ENCODE measurements at regions not wholly inside any gene's neighbourhood (a gene's known extent, or its start where the extent isn't known, plus 50 kb on each side); places are given as distances from the start of the nearest gene placed in this dataset.
A peak's percentile ranks its signal among the peaks of the same experiment; 100 is the strongest.

- no peak overlapping the region for H3K4me2 ChIP-seq (ENCODE audit: low read depth, low read length)
- H3K9ac ChIP-seq (ENCODE audit: low read length), result no peak overlapping the region
- DNase-seq, result no peak
- H3K9me2 ChIP-seq (replicated peaks; ENCODE audit: insufficient read depth, low read length), result no peaks in the 10 kb centered on the region
- peaks cover 76% of the 10 kb centered on the region for H3K79me2 ChIP-seq (ENCODE audit: low read length)
- no peaks in the 10 kb centered on the region for H3K27me3 ChIP-seq (replicated peaks; ENCODE audit: insufficient read depth, low read length)
- H3K9me3 ChIP-seq (replicated peaks; ENCODE audit: insufficient read depth, low read length), result no peaks in the 10 kb centered on the region
- no peaks in the 10 kb centered on the region for H3K4me1 ChIP-seq (ENCODE audit: low read length)
- TF ChIP-seq CTCF (IDR thresholded peaks at IDR 0.05; ENCODE audit: low read length), result no peak
- TF ChIP-seq EZH2 (optimal IDR thresholded peaks at IDR 0.05; ENCODE audit: low read depth, low read length), result no peak
- no peak for TF ChIP-seq EZH2phosphoT487 (IDR thresholded peaks at IDR 0.05; ENCODE audit: low read length)
- H3K4me3 ChIP-seq (ENCODE audit: low read length), result no peak overlapping the region
- no peaks in the 10 kb centered on the region for H3K36me3 ChIP-seq (replicated peaks; ENCODE audit: insufficient read depth, low read length)
- no peaks in the 10 kb centered on the region for H3F3A ChIP-seq (ENCODE audit: insufficient read depth, low read length)
- no peak overlapping the region for H3K27ac ChIP-seq (ENCODE audit: low read length)
- no peak overlapping the region for H2AFZ ChIP-seq (ENCODE audit: low read length)
- no peaks in the 10 kb centered on the region; the same call in 1 of the 2 replicates for H4K20me1 ChIP-seq (ENCODE audit: insufficient read depth, low read length)
Observed at GRCh38 chr7:130894909-130895750, 161.1 kb upstream of the KLF14 start.

- Histone ChIP-seq H3K4me1 (ENCODE audit: low read length) (no peaks in the 10 kb centered on the region), H3K9me3 (replicated peaks; ENCODE audit: insufficient read depth, low read length) (no peaks in the 10 kb centered on the region), H3F3A (ENCODE audit: insufficient read depth, low read length) (no peaks in the 10 kb centered on the region), H4K20me1 (ENCODE audit: insufficient read depth, low read length) (no peaks in the 10 kb centered on the region; the same call in none of the 2 replicates), H3K4me3 (ENCODE audit: low read length) (no peak overlapping the region), H3K4me2 (ENCODE audit: low read depth, low read length) (no peak overlapping the region), H3K79me2 (ENCODE audit: low read length) (peaks cover 76% of the 10 kb centered on the region), H3K27me3 (replicated peaks; ENCODE audit: insufficient read depth, low read length) (no peaks in the 10 kb centered on the region), H3K27ac (ENCODE audit: low read length) (no peak overlapping the region), H3K9me2 (replicated peaks; ENCODE audit: insufficient read depth, low read length) (no peaks in the 10 kb centered on the region), H3K9ac (ENCODE audit: low read length) (no peak overlapping the region), H3K36me3 (replicated peaks; ENCODE audit: insufficient read depth, low read length) (no peaks in the 10 kb centered on the region), H2AFZ (ENCODE audit: low read length) (no peak overlapping the region)
- DNase-seq, result no peak
- TF ChIP-seq EZH2phosphoT487 (IDR thresholded peaks at IDR 0.05; ENCODE audit: low read length), result no peak
- no peak for TF ChIP-seq EZH2 (optimal IDR thresholded peaks at IDR 0.05; ENCODE audit: low read depth, low read length)
- peak; percentile 24; the same call in 1 of the 2 replicates for TF ChIP-seq CTCF (IDR thresholded peaks at IDR 0.05; ENCODE audit: low read length)
Observed at GRCh38 chr7:130896051-130896881, 162.3 kb upstream of the KLF14 start.

GRCh38 chr7:130896898-130897514, 163.0 kb upstream of the KLF14 start:
- Histone ChIP-seq H3K9me3 (replicated peaks; ENCODE audit: insufficient read depth, low read length) (no peaks in the 10 kb centered on the region), H3K4me1 (ENCODE audit: low read length) (no peaks in the 10 kb centered on the region), H3K9me2 (replicated peaks; ENCODE audit: insufficient read depth, low read length) (no peaks in the 10 kb centered on the region), H3F3A (ENCODE audit: insufficient read depth, low read length) (no peaks in the 10 kb centered on the region), H4K20me1 (ENCODE audit: insufficient read depth, low read length) (no peaks in the 10 kb centered on the region; the same call in none of the 2 replicates), H2AFZ (ENCODE audit: low read length) (no peak overlapping the region), H3K4me2 (ENCODE audit: low read depth, low read length) (no peak overlapping the region), H3K9ac (ENCODE audit: low read length) (no peak overlapping the region), H3K79me2 (ENCODE audit: low read length) (peaks cover 79% of the 10 kb centered on the region), H3K4me3 (ENCODE audit: low read length) (no peak overlapping the region), H3K36me3 (replicated peaks; ENCODE audit: insufficient read depth, low read length) (no peaks in the 10 kb centered on the region), H3K27me3 (replicated peaks; ENCODE audit: insufficient read depth, low read length) (no peaks in the 10 kb centered on the region), H3K27ac (ENCODE audit: low read length) (no peak overlapping the region)
- TF ChIP-seq EZH2 (optimal IDR thresholded peaks at IDR 0.05; ENCODE audit: low read depth, low read length), result no peak
- TF ChIP-seq CTCF (IDR thresholded peaks at IDR 0.05; ENCODE audit: low read length), result peak; percentile 86
- DNase-seq, result peak; percentile 44
